ENCODE measurements at regions not wholly inside any gene's neighbourhood (a gene's known extent, or its start where the extent isn't known, plus 50 kb on each side); places are given as distances from the start of the nearest gene placed in this dataset.
A peak's percentile ranks its signal among the peaks of the same experiment; 100 is the strongest.
"Not testable (repeated sequence)": the region's sequence is repeated elsewhere in the genome, so short reads cannot be mapped to it uniquely, and the experiment has no call there.

- no peak overlapping the region for H3K4me3 ChIP-seq (IDR thresholded peaks at IDR 0.05; ENCODE audit: insufficient read depth, low read depth, low read length)
- H3K27ac ChIP-seq, result no peak overlapping the region
- no peak for TF ChIP-seq CTCF (conservative IDR thresholded peaks at IDR 0.05; ENCODE audit: low read depth, low read length)
- H4K20me1 ChIP-seq (ENCODE audit: insufficient read depth), result no peaks in the 10 kb centered on the region
- H3K9ac ChIP-seq, result no peak overlapping the region
- H3K4me1 ChIP-seq (ENCODE audit: low read depth, poor library complexity, severe bottlenecking), result peaks cover 44% of the 10 kb centered on the region
- no peak overlapping the region for H2AFZ ChIP-seq (ENCODE audit: low read depth)
- no peak overlapping the region for H3K4me2 ChIP-seq
- no peaks in the 10 kb centered on the region for H3K36me3 ChIP-seq (ENCODE audit: insufficient read depth)
- no peaks in the 10 kb centered on the region for H3K79me2 ChIP-seq (ENCODE audit: insufficient read depth, low read depth)
- no peaks in the 10 kb centered on the region for H3K27me3 ChIP-seq (ENCODE audit: insufficient read depth, low read depth)
Observed at GRCh38 chr9:618478-618877, 223.0 kb upstream of the DMRT1 start.

GRCh38 chr9:621201-621855, 220.2 kb upstream of the DMRT1 start:
- Histone ChIP-seq H3K79me2 (ENCODE audit: insufficient read depth, low read depth) (no peaks in the 10 kb centered on the region), H2AFZ (ENCODE audit: low read depth) (no peak overlapping the region), H3K4me2 (peak overlapping the region; percentile 29; the same call in 1 of the 2 replicates), H3K4me3 (IDR thresholded peaks at IDR 0.05; ENCODE audit: insufficient read depth, low read depth, low read length) (no peak overlapping the region), H3K27me3 (ENCODE audit: insufficient read depth, low read depth) (no peaks in the 10 kb centered on the region), H3K9ac (no peak overlapping the region), H3K4me1 (ENCODE audit: low read depth, poor library complexity, severe bottlenecking) (peaks cover 55% of the 10 kb centered on the region), H3K36me3 (ENCODE audit: insufficient read depth) (no peaks in the 10 kb centered on the region), H4K20me1 (ENCODE audit: insufficient read depth) (no peaks in the 10 kb centered on the region), H3K27ac (no peak overlapping the region)
- no peak for TF ChIP-seq CTCF (conservative IDR thresholded peaks at IDR 0.05; ENCODE audit: low read depth, low read length)

GRCh38 chr9:624935-625500, 216.5 kb upstream of the DMRT1 start:
- Histone ChIP-seq H3K27me3 (ENCODE audit: insufficient read depth, low read depth) (no peaks in the 10 kb centered on the region), H3K4me2 (peak overlapping the region; percentile 95), H3K4me1 (ENCODE audit: low read depth, poor library complexity, severe bottlenecking) (peaks cover 92% of the 10 kb centered on the region), H2AFZ (ENCODE audit: low read depth) (peak overlapping the region; percentile 57), H3K9ac (peak overlapping the region; percentile 71), H3K27ac (peak overlapping the region; percentile 96), H3K36me3 (ENCODE audit: insufficient read depth) (no peaks in the 10 kb centered on the region), H3K4me3 (IDR thresholded peaks at IDR 0.05; ENCODE audit: insufficient read depth, low read depth, low read length) (no peak overlapping the region), H3K79me2 (ENCODE audit: insufficient read depth, low read depth) (no peaks in the 10 kb centered on the region), H4K20me1 (ENCODE audit: insufficient read depth) (no peaks in the 10 kb centered on the region)
- TF ChIP-seq CTCF (conservative IDR thresholded peaks at IDR 0.05; ENCODE audit: low read depth, low read length), result no peak

- Histone ChIP-seq H4K20me1 (ENCODE audit: insufficient read depth) (no peaks in the 10 kb centered on the region), H3K9ac (peak overlapping the region; percentile 71), H2AFZ (ENCODE audit: low read depth) (peak overlapping the region; percentile 57), H3K79me2 (ENCODE audit: insufficient read depth, low read depth) (no peaks in the 10 kb centered on the region), H3K27me3 (ENCODE audit: insufficient read depth, low read depth) (no peaks in the 10 kb centered on the region), H3K27ac (peak overlapping the region; percentile 96), H3K4me2 (peak overlapping the region; percentile 95), H3K4me3 (IDR thresholded peaks at IDR 0.05; ENCODE audit: insufficient read depth, low read depth, low read length) (no peak overlapping the region), H3K36me3 (ENCODE audit: insufficient read depth) (no peaks in the 10 kb centered on the region), H3K4me1 (ENCODE audit: low read depth, poor library complexity, severe bottlenecking) (peaks cover 92% of the 10 kb centered on the region)
- TF ChIP-seq CTCF (conservative IDR thresholded peaks at IDR 0.05; ENCODE audit: low read depth, low read length), result no peak
Observed at GRCh38 chr9:625613-626012, 215.9 kb upstream of the DMRT1 start.

- peak overlapping the region; percentile 71 for H3K9ac ChIP-seq
- H3K4me1 ChIP-seq (ENCODE audit: low read depth, poor library complexity, severe bottlenecking), result peaks cover 92% of the 10 kb centered on the region
- not testable (repeated sequence) for H3K36me3 ChIP-seq (ENCODE audit: insufficient read depth); H4K20me1 ChIP-seq (ENCODE audit: insufficient read depth); H3K4me3 ChIP-seq (IDR thresholded peaks at IDR 0.05; ENCODE audit: insufficient read depth, low read depth, low read length); H3K27me3 ChIP-seq (ENCODE audit: insufficient read depth, low read depth); H3K79me2 ChIP-seq (ENCODE audit: insufficient read depth, low read depth)
- H3K4me2 ChIP-seq, result peak overlapping the region; percentile 95
- H3K27ac ChIP-seq, result peak overlapping the region; percentile 96
- H2AFZ ChIP-seq (ENCODE audit: low read depth), result peak overlapping the region; percentile 57
Observed at GRCh38 chr9:626114-626513, 215.4 kb upstream of the DMRT1 start.

All from KMS-11 (cell line).